ENCODE measurements at regions not wholly inside any gene's neighbourhood (a gene's known extent, or its start where the extent isn't known, plus 50 kb on each side); places are given as distances from the start of the nearest gene placed in this dataset.

DNA sequence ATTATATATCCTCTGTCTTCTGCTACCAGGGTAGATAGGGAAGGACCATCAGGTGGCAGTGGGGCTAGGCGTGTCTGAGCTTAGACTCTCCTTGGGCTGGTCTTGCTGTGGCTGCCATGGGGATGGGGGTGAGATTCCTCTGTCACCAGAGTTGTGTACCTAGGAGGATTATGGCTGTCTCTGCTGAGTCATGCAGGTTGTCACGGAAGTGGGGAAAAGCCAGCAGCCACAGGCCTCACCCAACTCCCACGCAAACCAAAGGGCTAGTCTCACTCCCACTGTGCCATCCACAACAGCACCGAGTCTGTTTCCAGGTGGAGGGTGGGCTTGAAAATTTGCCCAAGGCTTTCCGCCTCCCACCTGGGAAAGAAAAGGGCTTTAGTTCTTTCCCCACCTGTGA is 476.1 kb downstream of the CYLC2 start:
- H3K4me3 Mint-ChIP-seq: no peak overlapping the region
- H3K4me1 ChIP-seq (ENCODE audit: control insufficient read depth in 2 of 2, insufficient read depth in 2 of 2, low read length in 2 of 2): no peaks in the 10 kb centered on the region
- H3K27ac Mint-ChIP-seq: no peak overlapping the region
- H3K36me3 Mint-ChIP-seq: no peaks in the 10 kb centered on the region
- no peaks in the 10 kb centered on the region for H3K36me3 ChIP-seq (ENCODE audit: control insufficient read depth in 2 of 3, insufficient read depth in 3 of 3, low read length in 3 of 3)
- CTCF ChIA-PET: no interaction called here
- intact Hi-C loops (cut with micrococcal nuclease): no loop called here
- POLR2A ChIA-PET: no interaction called here
- H3K27me3 ChIP-seq (ENCODE audit: control insufficient read depth in 2 of 2, insufficient read depth in 2 of 2, low read length in 2 of 2): no peaks in the 10 kb centered on the region
- no peaks in the 10 kb centered on the region for H3K9me3 ChIP-seq (ENCODE audit: control insufficient read depth in 2 of 3, low read length in 3 of 3)
- no peak overlapping the region for H3K27ac ChIP-seq (ENCODE audit: low read depth, low read length)
- no peaks in the 10 kb centered on the region for H3K27me3 Mint-ChIP-seq
- no peak overlapping the region for H3K4me3 ChIP-seq (ENCODE audit: low read length)
- H3K9me3 Mint-ChIP-seq: peaks cover 0 to 20% (median 7%) of the 10 kb centered on the region in 11 donors
- no peaks in the 10 kb centered on the region for H3K4me1 Mint-ChIP-seq
- no peak for DNase-seq
- no peak for ATAC-seq

DNA sequence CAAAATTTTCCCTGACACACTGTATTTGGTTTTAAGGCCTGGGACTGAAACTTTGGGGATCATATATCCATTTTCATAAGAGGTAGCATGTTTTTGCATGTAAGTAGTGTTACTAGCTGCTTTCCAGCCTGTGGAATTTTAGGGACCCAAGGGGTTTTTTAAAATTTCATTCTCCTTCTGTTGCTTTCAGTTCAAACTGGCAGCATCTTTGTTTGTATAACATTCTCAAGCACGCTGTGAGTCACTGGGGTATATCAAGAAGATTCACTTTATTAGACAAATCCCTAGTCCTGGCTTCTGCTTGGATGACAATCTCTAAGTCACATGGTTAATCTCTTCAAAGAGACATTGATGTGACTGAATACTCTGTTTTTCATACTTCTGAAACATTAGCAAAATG is 479.0 kb downstream of the CYLC2 start:
- ChIA-PET POLR2A (no interaction called here), CTCF (no interaction called here)
- Mint-ChIP-seq H3K4me1 (peaks cover 0 to 2% (median 0%) of the 10 kb centered on the region in 7 donors), H3K27ac (no peak overlapping the region), H3K9me3 (peaks cover 0 to 17% (median 7%) of the 10 kb centered on the region in 11 donors), H3K4me3 (no peak overlapping the region), H3K36me3 (no peaks in the 10 kb centered on the region), H3K27me3 (no peaks in the 10 kb centered on the region)
- intact Hi-C loops (cut with micrococcal nuclease): no loop called here
- Histone ChIP-seq H3K36me3 (ENCODE audit: control insufficient read depth in 2 of 3, insufficient read depth in 3 of 3, low read length in 3 of 3) (no peaks in the 10 kb centered on the region), H3K4me1 (ENCODE audit: control insufficient read depth in 2 of 2, insufficient read depth in 2 of 2, low read length in 2 of 2) (no peaks in the 10 kb centered on the region), H3K27me3 (ENCODE audit: control insufficient read depth in 2 of 2, insufficient read depth in 2 of 2, low read length in 2 of 2) (no peaks in the 10 kb centered on the region), H3K4me3 (ENCODE audit: low read length) (no peak overlapping the region), H3K9me3 (ENCODE audit: control insufficient read depth in 2 of 3, low read length in 3 of 3) (no peaks in the 10 kb centered on the region), H3K27ac (ENCODE audit: low read depth, low read length) (no peak overlapping the region)
- DNase-seq (no peak), ATAC-seq (no peak)

GRCh38 chr9:103483471-103484096 is 488.5 kb downstream of the CYLC2 start:
- Mint-ChIP-seq H3K4me3 (no peak overlapping the region), H3K4me1 (no peaks in the 10 kb centered on the region), H3K36me3 (peaks cover 0 to 5% (median 0%) of the 10 kb centered on the region in 5 donors), H3K9me3 (peaks cover 0 to 11% (median 6%) of the 10 kb centered on the region in 11 donors), H3K27me3 (no peaks in the 10 kb centered on the region), H3K27ac (no peak overlapping the region)
- H3K27ac ChIP-seq (ENCODE audit: low read depth, low read length): no peak overlapping the region
- intact Hi-C loops (cut with micrococcal nuclease): no loop called here
- ChIA-PET POLR2A (no interaction called here), CTCF (no interaction called here)
- no peaks in the 10 kb centered on the region for H3K4me1 ChIP-seq (ENCODE audit: control insufficient read depth in 2 of 2, insufficient read depth in 2 of 2, low read length in 2 of 2)
- H3K36me3 ChIP-seq (ENCODE audit: control insufficient read depth in 2 of 3, insufficient read depth in 3 of 3, low read length in 3 of 3): no peaks in the 10 kb centered on the region
- no peak for DNase-seq
- no peaks in the 10 kb centered on the region for H3K9me3 ChIP-seq (ENCODE audit: control insufficient read depth in 2 of 3, low read length in 3 of 3)
- no peaks in the 10 kb centered on the region for H3K27me3 ChIP-seq (ENCODE audit: control insufficient read depth in 2 of 2, insufficient read depth in 2 of 2, low read length in 2 of 2)
- no peak overlapping the region for H3K4me3 ChIP-seq (ENCODE audit: low read length)
- ATAC-seq: no peak

- H3K27ac Mint-ChIP-seq: no peak overlapping the region
- Histone ChIP-seq H3K27ac (ENCODE audit: low read depth, low read length) (no peak overlapping the region), H3K4me3 (ENCODE audit: low read length) (no peak overlapping the region), H3K9me3 (ENCODE audit: control insufficient read depth in 2 of 3, low read length in 3 of 3) (no peaks in the 10 kb centered on the region), H3K27me3 (ENCODE audit: control insufficient read depth in 2 of 2, insufficient read depth in 2 of 2, low read length in 2 of 2) (no peaks in the 10 kb centered on the region), H3K4me1 (ENCODE audit: control insufficient read depth in 2 of 2, insufficient read depth in 2 of 2, low read length in 2 of 2) (no peaks in the 10 kb centered on the region), H3K36me3 (ENCODE audit: control insufficient read depth in 2 of 3, insufficient read depth in 3 of 3, low read length in 3 of 3) (no peaks in the 10 kb centered on the region)
- ChIA-PET POLR2A (no interaction called here), CTCF (no interaction called here)
- no peak overlapping the region for H3K4me3 Mint-ChIP-seq
- no peak for DNase-seq
- no peaks in the 10 kb centered on the region for H3K4me1 Mint-ChIP-seq
- no peak for ATAC-seq
- intact Hi-C loops (cut with micrococcal nuclease): no loop called here
- H3K27me3 Mint-ChIP-seq: no peaks in the 10 kb centered on the region
- peaks cover 0 to 5% (median 0%) of the 10 kb centered on the region in 5 donors for H3K36me3 Mint-ChIP-seq
- H3K9me3 Mint-ChIP-seq: peaks cover 0 to 11% (median 6%) of the 10 kb centered on the region in 11 donors
These were observed 490.0 kb downstream of the CYLC2 start for GRCh38 chr9:103485138-103485537.

DNA sequence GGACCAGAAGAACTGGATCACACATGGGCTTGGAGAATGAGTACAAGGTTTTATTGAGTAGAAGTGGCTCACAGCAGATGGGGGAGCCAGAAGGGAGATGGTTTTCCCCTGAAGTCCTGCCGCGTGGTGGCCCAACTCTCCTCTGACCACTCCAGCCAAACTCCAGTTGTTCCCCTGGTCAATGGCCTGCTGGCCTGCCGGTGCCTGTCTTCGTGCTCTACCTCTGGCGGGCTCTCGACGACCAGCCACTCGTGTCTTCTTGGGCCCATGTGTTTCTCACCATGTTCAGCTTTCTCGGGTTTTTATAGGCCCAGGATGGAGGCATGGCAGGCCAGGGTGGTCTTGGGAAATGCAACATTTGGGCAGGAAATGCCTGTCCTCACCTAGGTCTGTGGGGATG is 519.6 kb downstream of the CYLC2 start:
- intact Hi-C loops (cut with micrococcal nuclease): no loop called here
- H3K9me3 Mint-ChIP-seq: peaks cover 0 to 10% (median 3%) of the 10 kb centered on the region in 11 donors
- Histone ChIP-seq H3K27me3 (ENCODE audit: control insufficient read depth in 2 of 2, insufficient read depth in 2 of 2, low read length in 2 of 2) (no peaks in the 10 kb centered on the region), H3K9me3 (ENCODE audit: control insufficient read depth in 2 of 3, low read length in 3 of 3) (peaks cover 0 to 5% (median 0%) of the 10 kb centered on the region in 3 experiments), H3K4me1 (ENCODE audit: control insufficient read depth in 2 of 2, insufficient read depth in 2 of 2, low read length in 2 of 2) (no peaks in the 10 kb centered on the region), H3K4me3 (ENCODE audit: low read length) (no peak overlapping the region), H3K27ac (ENCODE audit: low read depth, low read length) (no peak overlapping the region), H3K36me3 (ENCODE audit: control insufficient read depth in 2 of 3, insufficient read depth in 3 of 3, low read length in 3 of 3) (no peaks in the 10 kb centered on the region)
- H3K27me3 Mint-ChIP-seq: no peaks in the 10 kb centered on the region
- no peaks in the 10 kb centered on the region for H3K4me1 Mint-ChIP-seq
- no peaks in the 10 kb centered on the region for H3K36me3 Mint-ChIP-seq
- ChIA-PET CTCF (no interaction called here), POLR2A (no interaction called here)
- ATAC-seq: no peak
- DNase-seq: no peak
- H3K4me3 Mint-ChIP-seq: no peak overlapping the region
- H3K27ac Mint-ChIP-seq: no peak overlapping the region

- ChIA-PET POLR2A (no interaction called here), CTCF (no interaction called here)
- H3K36me3 ChIP-seq (ENCODE audit: control insufficient read depth in 2 of 3, insufficient read depth in 3 of 3, low read length in 3 of 3): no peaks in the 10 kb centered on the region
- H3K4me1 ChIP-seq (ENCODE audit: control insufficient read depth in 2 of 2, insufficient read depth in 2 of 2, low read length in 2 of 2): no peaks in the 10 kb centered on the region
- no peaks in the 10 kb centered on the region for H3K4me1 Mint-ChIP-seq
- peaks cover 0 to 5% (median 0%) of the 10 kb centered on the region in 3 experiments for H3K9me3 ChIP-seq (ENCODE audit: control insufficient read depth in 2 of 3, low read length in 3 of 3)
- peaks cover 0 to 4% (median 0%) of the 10 kb centered on the region in 11 donors for H3K9me3 Mint-ChIP-seq
- no peak overlapping the region for H3K27ac ChIP-seq (ENCODE audit: low read depth, low read length)
- H3K27ac Mint-ChIP-seq: no peak overlapping the region
- H3K27me3 Mint-ChIP-seq: no peaks in the 10 kb centered on the region
- H3K4me3 ChIP-seq (ENCODE audit: low read length): no peak overlapping the region
- no peaks in the 10 kb centered on the region for H3K27me3 ChIP-seq (ENCODE audit: control insufficient read depth in 2 of 2, insufficient read depth in 2 of 2, low read length in 2 of 2)
- intact Hi-C loops (cut with micrococcal nuclease): no loop called here
- DNase-seq: no peak
- no peak for ATAC-seq
- H3K4me3 Mint-ChIP-seq: no peak overlapping the region
- no peaks in the 10 kb centered on the region for H3K36me3 Mint-ChIP-seq
These were observed 527.3 kb downstream of the CYLC2 start for GRCh38 chr9:103522409-103522808.

DNA sequence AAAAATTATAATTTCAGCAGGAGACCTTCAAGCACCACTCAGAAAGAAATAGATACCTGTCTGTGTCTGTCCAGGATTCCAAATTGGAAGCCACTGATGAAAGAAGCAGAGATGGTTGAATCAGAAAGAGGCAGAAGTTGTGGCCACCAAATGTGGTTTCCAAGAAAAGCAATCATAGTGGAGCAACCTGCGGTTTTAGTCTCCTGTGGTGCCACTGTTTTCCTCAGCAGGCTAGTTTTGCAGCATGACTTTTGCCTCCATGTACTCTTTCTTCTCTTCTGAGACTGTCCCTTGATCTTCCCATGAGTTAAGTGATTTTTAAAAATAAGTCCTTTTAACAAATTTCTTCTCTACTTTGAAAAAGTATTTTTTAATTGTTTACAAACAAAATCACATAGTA is 535.8 kb downstream of the CYLC2 start:
- Mint-ChIP-seq H3K4me3 (no peak overlapping the region), H3K27ac (no peak overlapping the region), H3K36me3 (no peaks in the 10 kb centered on the region), H3K4me1 (no peaks in the 10 kb centered on the region), H3K9me3 (peaks cover 0 to 9% (median 0%) of the 10 kb centered on the region in 11 donors), H3K27me3 (no peaks in the 10 kb centered on the region)
- Histone ChIP-seq H3K4me3 (ENCODE audit: low read length) (no peak overlapping the region), H3K27ac (ENCODE audit: low read depth, low read length) (no peak overlapping the region), H3K9me3 (ENCODE audit: control insufficient read depth in 2 of 3, low read length in 3 of 3) (no peaks in the 10 kb centered on the region), H3K36me3 (ENCODE audit: control insufficient read depth in 2 of 3, insufficient read depth in 3 of 3, low read length in 3 of 3) (no peaks in the 10 kb centered on the region), H3K4me1 (ENCODE audit: control insufficient read depth in 2 of 2, insufficient read depth in 2 of 2, low read length in 2 of 2) (no peaks in the 10 kb centered on the region), H3K27me3 (ENCODE audit: control insufficient read depth in 2 of 2, insufficient read depth in 2 of 2, low read length in 2 of 2) (no peaks in the 10 kb centered on the region)
- ATAC-seq (no peak), DNase-seq (no peak)
- intact Hi-C loops (cut with micrococcal nuclease): no loop called here
- ChIA-PET POLR2A (no interaction called here), CTCF (no interaction called here)

All from naive thymus-derived CD4-positive, alpha-beta T cell (primary cell).